C4-2B (cell line): ENCODE measurements at regions not wholly inside any gene's neighbourhood (a gene's known extent, or its start where the extent isn't known, plus 50 kb on each side); places are given as distances from the start of the nearest gene placed in this dataset.
"Not testable (repeated sequence)": the region's sequence is repeated elsewhere in the genome, so short reads cannot be mapped to it uniquely, and the experiment has no call there.

Experiments used
- H3K27ac ChIP-seq: fragments of 450-650 bp; 2 replicates; pipeline ENCODE4 v1.5.1; 2017
- CTCF ChIP-seq: fragments of 450-650 bp; conservative IDR thresholded peaks from 2 replicates; pipeline ENCODE4 v1.5.1; 2017; ENCODE audit warnings: mild to moderate bottlenecking
- ZFX ChIP-seq: fragments of 450-650 bp; IDR thresholded peaks from 2 replicates; pipeline ENCODE4 v1.6.1; 2017

DNA sequence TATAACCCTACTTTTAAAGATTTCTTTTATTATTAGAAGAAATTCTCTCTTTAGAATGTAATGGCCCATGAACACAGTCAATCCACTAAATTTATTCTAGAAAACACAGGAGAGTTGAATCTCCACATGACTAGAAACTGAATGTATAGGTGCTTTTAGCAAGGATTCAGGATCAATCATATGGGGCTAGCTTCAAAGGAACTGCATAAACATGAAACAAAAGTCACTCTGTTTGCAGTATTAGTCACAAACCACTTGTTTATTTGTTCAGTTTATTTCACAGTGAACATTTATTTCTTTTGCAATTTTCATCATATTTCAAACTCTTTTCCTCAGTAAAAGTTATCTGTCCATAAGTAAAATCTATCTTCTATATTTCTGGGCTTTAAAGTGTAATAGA is 1604.6 kb downstream of the PCDH18 start:
- H3K27ac ChIP-seq, result no peak overlapping the region
- no peak for TF ChIP-seq CTCF
- TF ChIP-seq ZFX, result no peak

- TF ChIP-seq CTCF, result no peak
- no peak for TF ChIP-seq ZFX
- H3K27ac ChIP-seq, result no peak overlapping the region
Measured at GRCh38 chr4:135921081-135921480, 1611.2 kb downstream of the PCDH18 start.

DNA sequence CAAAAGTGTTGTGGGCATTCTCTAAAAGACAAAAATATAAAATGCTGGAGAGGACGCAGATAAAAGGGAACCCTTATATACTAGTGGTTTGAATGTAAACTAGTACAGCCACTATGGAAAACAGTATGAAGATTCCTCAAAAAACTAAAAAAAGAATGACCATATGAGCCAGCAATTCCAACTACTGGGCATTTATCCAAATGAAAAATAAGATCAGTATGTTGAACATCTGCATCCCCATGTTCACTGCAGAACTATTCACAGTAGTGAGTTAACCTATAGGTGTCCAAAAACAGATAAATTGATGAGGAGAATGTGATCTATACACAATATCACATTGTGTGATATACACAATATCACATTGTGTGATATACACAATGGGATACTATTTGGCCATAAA is 1615.3 kb downstream of the PCDH18 start:
- H3K27ac ChIP-seq, result no peak overlapping the region
- no peak for TF ChIP-seq ZFX
- TF ChIP-seq CTCF, result no peak

DNA sequence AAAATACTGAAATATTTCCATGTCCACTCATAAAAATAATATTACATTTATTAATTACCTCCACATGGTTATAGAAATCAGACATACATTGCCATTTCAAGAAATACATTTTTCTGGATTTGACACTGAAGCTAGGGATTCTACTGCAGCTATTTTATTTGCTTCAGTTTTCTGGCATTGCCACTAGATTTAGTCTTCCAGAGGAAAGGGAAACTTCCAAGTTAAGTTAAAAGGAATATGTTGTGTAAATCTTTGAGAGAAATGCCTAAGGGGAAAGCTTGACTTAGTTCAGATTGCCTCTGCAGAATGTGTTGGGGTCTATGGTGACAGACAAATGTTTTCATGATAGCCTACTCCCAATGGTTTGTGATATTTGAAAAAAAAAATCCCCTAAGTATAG is 1631.3 kb downstream of the PCDH18 start:
- no peak overlapping the region for H3K27ac ChIP-seq
- TF ChIP-seq ZFX (no peak), CTCF (no peak)

GRCh38 chr4:135864304-135864703 is 1662.7 kb upstream of the PABPC4L start:
- not testable (repeated sequence) for H3K27ac ChIP-seq
- peak; percentile 75 for TF ChIP-seq CTCF

DNA sequence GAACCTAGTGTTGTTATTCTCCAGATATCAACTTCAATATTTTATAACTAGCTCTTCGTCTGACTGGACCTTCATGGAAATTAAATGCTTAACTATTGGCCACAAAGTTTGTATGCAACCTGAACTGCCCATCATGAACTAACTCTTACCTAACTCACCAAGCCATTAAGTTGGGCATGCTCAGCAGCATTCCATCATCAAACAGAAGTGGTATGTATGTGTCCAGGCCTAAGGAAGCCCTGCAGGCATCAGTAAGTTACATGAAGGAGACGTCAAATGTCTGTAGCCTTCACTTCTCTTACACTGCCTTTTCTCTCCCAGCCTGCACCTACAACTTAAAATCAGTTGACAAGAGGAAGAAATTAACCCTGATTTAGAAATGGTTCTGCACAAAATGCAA is 1639.2 kb upstream of the PABPC4L start:
- TF ChIP-seq CTCF (no peak), ZFX (no peak)
- H3K27ac ChIP-seq, result no peak overlapping the region

DNA sequence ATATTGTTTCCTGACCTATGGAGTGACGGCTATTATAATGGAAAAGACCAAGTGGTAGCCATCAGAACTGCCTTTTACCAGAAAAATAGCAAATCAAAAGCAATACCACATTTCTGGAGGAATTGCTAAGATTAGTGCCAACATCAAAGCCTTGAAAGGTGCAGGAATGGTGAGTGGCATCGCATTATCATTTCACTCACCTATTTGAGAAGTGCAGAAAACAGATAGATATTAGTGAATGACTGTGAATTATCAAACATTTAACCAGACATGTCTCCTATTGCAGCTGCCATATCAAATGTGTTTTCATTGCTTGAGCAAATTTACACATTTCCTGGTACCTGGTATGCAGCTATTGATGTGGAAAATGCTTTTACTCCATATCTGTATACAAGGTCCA is 1638.1 kb upstream of the PABPC4L start:
- TF ChIP-seq CTCF, result no peak
- TF ChIP-seq ZFX, result no peak
- no peak overlapping the region for H3K27ac ChIP-seq
